CD4-positive, CD25-positive, alpha-beta regulatory T cell (primary cell): ENCODE measurements at regions not wholly inside any gene's neighbourhood (a gene's known extent, or its start where the extent isn't known, plus 50 kb on each side); places are given as distances from the start of the nearest gene placed in this dataset.

Source experiments
- ATAC-seq, 2 donors: fragments of 150-1000 bp; cut with Tn5 transposase; one replicate each; pipeline ENCODE4 v1.10.0; 2021; ENCODE audit warnings: low read depth in 2 of 2, moderate number of reproducible peaks in 2 of 2, moderate library complexity in 1 of 2
- DNase-seq, 3 donors: peaks; one replicate each; pipeline versions ENCODE4 v3.0.0 to v3.0.0-alpha.2; 2012 to 2022; ENCODE audit warnings: mixed read lengths in 1 of 3
- H3K27ac ChIP-seq: one replicate; pipeline ENCODE4 v1.7.0; 2013; ENCODE audit warnings: mild to moderate bottlenecking, low read length; ENCODE audit not compliant: insufficient read depth, poor library complexity, severe bottlenecking
- H3K27me3 ChIP-seq: one replicate; pipeline ENCODE4 v1.7.0; 2013; ENCODE audit warnings: low read length; ENCODE audit not compliant: control insufficient read depth, insufficient read depth
- H3K36me3 ChIP-seq: one replicate; pipeline ENCODE4 v1.7.0; 2013; ENCODE audit warnings: mild to moderate bottlenecking, low read length, moderate library complexity; ENCODE audit not compliant: control insufficient read depth, insufficient read depth
- H3K4me1 ChIP-seq: 2 replicates; pipeline ENCODE4 v1.7.0; 2013; ENCODE audit warnings: mild to moderate bottlenecking, low read length; ENCODE audit not compliant: insufficient read depth, control insufficient read depth, poor library complexity, severe bottlenecking
- H3K4me3 ChIP-seq: one replicate; pipeline ENCODE4 v1.7.0; 2013; ENCODE audit warnings: low read depth, mild to moderate bottlenecking, low read length, moderate library complexity
- H3K9me3 ChIP-seq, 2 experiments: 1 replicate in 1 of 2; 2 replicates in 1 of 2; pipeline ENCODE4 v1.7.0; 2013; ENCODE audit warnings: low read length in 2 of 2, mild to moderate bottlenecking in 1 of 2, moderate library complexity in 1 of 2; ENCODE audit not compliant: control insufficient read depth in 2 of 2
- H3K27ac Mint-ChIP-seq, 3 donors: one replicate each; pipeline ENCODE4 v1.8.0; 2020 to 2022; ENCODE audit warnings: mild to moderate bottlenecking in 3 of 3, mixed read lengths in 3 of 3, moderate library complexity in 2 of 3
- H3K27me3 Mint-ChIP-seq: one replicate; pipeline ENCODE4 v1.8.0; 2022; ENCODE audit warnings: mild to moderate bottlenecking, mixed read lengths
- H3K36me3 Mint-ChIP-seq: one replicate; pipeline ENCODE4 v1.8.0; 2020; ENCODE audit warnings: mixed read lengths
- H3K4me1 Mint-ChIP-seq, 4 donors: one replicate each; pipeline ENCODE4 v1.8.0; 2020 to 2022; ENCODE audit warnings: mixed read lengths in 4 of 4, mild to moderate bottlenecking in 1 of 4
- H3K4me3 Mint-ChIP-seq, 4 donors: one replicate each; pipeline ENCODE4 v1.8.0; 2020 to 2022; ENCODE audit warnings: mild to moderate bottlenecking in 4 of 4, mixed read lengths in 4 of 4, moderate library complexity in 3 of 4
- H3K9me3 Mint-ChIP-seq, 7 donors: one replicate each; pipeline ENCODE4 v1.8.0; 2020 to 2022; ENCODE audit warnings: mixed read lengths in 7 of 7, mild to moderate bottlenecking in 3 of 7, moderate library complexity in 2 of 7

DNA sequence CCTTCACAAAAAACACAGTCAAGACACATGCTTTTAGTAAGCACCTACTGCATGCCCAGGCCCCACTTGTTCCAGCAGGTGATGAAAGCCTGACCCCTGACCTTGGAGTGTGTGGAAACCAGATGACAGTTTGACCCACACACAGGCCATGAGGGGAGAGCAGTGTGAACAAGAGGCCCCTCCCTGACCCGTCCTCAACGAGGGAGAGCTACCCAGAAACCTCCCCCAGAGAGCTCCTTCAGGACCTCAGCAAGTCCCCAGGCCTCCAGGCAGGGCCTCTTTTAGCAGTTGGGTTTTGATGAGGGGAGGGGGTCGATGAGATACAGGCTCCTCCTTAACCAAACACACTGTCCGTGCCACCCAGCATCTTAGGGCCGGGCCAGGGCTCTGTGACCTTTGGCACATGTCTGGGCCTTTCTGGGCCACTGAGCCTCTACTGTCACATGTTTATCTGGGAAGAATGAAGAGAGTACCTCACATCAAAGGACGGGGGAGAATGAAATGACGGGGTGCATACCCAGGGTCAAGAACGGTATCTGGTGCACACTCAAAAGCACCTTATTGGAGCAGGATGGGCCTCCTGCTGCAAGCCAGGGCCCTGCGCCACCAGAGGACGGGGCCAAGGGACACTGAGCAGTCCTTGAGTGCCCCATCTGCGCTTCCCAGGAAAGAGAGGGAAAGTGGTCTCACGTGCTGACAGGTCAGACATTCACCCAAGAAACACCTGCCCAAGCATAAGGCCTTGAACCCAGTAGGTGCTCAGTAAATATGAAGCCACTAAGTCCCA lies 202.6 kb upstream of the ZMIZ1 start:
- no peak overlapping the region for H3K27ac ChIP-seq
- no peaks in the 10 kb centered on the region for H3K4me1 ChIP-seq
- H3K27ac Mint-ChIP-seq = no peak overlapping the region
- ATAC-seq = no peak
- no peaks in the 10 kb centered on the region for H3K4me1 Mint-ChIP-seq
- H3K4me3 Mint-ChIP-seq = no peak overlapping the region
- no peak for DNase-seq
- no peak overlapping the region for H3K4me3 ChIP-seq
- no peaks in the 10 kb centered on the region for H3K36me3 ChIP-seq
- H3K36me3 Mint-ChIP-seq = no peaks in the 10 kb centered on the region
- peaks cover 18% of the 10 kb centered on the region for H3K27me3 Mint-ChIP-seq
- no peaks in the 10 kb centered on the region for H3K9me3 Mint-ChIP-seq
- H3K27me3 ChIP-seq = no peaks in the 10 kb centered on the region
- H3K9me3 ChIP-seq = no peaks in the 10 kb centered on the region

GRCh38 chr10:78866731-78867554 lies 201.8 kb upstream of the ZMIZ1 start:
- Histone ChIP-seq H3K27me3 (no peaks in the 10 kb centered on the region), H3K4me3 (no peak overlapping the region), H3K27ac (no peak overlapping the region), H3K9me3 (no peaks in the 10 kb centered on the region), H3K36me3 (no peaks in the 10 kb centered on the region), H3K4me1 (no peaks in the 10 kb centered on the region)
- Mint-ChIP-seq H3K4me1 (no peaks in the 10 kb centered on the region), H3K27me3 (peaks cover 18% of the 10 kb centered on the region), H3K9me3 (no peaks in the 10 kb centered on the region), H3K36me3 (no peaks in the 10 kb centered on the region), H3K27ac (no peak overlapping the region), H3K4me3 (no peak overlapping the region)
- ATAC-seq (no peak), DNase-seq (no peak)

DNA sequence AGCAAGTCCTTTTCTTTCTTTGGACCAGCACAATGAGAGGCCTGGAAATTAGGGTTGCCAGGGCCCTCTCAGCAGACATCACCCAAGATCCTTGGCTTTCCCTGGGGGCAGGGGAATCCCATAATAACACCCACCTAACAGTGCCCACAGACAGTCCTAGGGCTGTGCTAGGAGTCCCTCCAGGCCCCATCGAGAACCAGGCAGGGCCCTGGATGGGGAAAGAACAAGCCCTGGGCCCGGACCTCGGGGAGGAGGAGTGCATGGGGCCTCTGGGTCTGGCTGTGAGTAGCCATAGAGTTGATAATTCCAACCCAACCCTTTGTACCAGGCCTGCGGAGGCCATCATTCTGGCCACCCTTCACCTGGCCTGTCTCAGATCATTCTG lies 201.2 kb upstream of the ZMIZ1 start:
- Mint-ChIP-seq H3K27me3 (peaks cover 23% of the 10 kb centered on the region), H3K27ac (no peak overlapping the region), H3K9me3 (peaks cover 0 to 1% (median 0%) of the 10 kb centered on the region in 7 donors), H3K4me3 (no peak overlapping the region), H3K36me3 (no peaks in the 10 kb centered on the region), H3K4me1 (no peaks in the 10 kb centered on the region)
- no peaks in the 10 kb centered on the region for H3K27me3 ChIP-seq
- no peaks in the 10 kb centered on the region for H3K36me3 ChIP-seq
- no peaks in the 10 kb centered on the region for H3K9me3 ChIP-seq
- no peak overlapping the region for H3K27ac ChIP-seq
- no peak for ATAC-seq
- no peak for DNase-seq
- H3K4me3 ChIP-seq = no peak overlapping the region
- H3K4me1 ChIP-seq = no peaks in the 10 kb centered on the region

- Histone ChIP-seq H3K27me3 (no peaks in the 10 kb centered on the region), H3K9me3 (no peaks in the 10 kb centered on the region), H3K4me1 (no peaks in the 10 kb centered on the region), H3K4me3 (no peak overlapping the region), H3K36me3 (no peaks in the 10 kb centered on the region), H3K27ac (no peak overlapping the region)
- Mint-ChIP-seq H3K27ac (no peak overlapping the region), H3K9me3 (peaks cover 0 to 1% (median 0%) of the 10 kb centered on the region in 7 donors), H3K27me3 (peaks cover 25% of the 10 kb centered on the region), H3K36me3 (no peaks in the 10 kb centered on the region), H3K4me3 (no peak overlapping the region), H3K4me1 (no peaks in the 10 kb centered on the region)
- ATAC-seq (no peak), DNase-seq (no peak)
These were observed 200.7 kb upstream of the ZMIZ1 start for GRCh38 chr10:78868048-78868447.

- no peaks in the 10 kb centered on the region for H3K4me1 ChIP-seq
- H3K9me3 ChIP-seq = no peaks in the 10 kb centered on the region
- H3K4me1 Mint-ChIP-seq = no peaks in the 10 kb centered on the region
- H3K27ac ChIP-seq = no peak overlapping the region
- no peaks in the 10 kb centered on the region for H3K36me3 Mint-ChIP-seq
- no peak overlapping the region for H3K4me3 Mint-ChIP-seq
- H3K36me3 ChIP-seq = no peaks in the 10 kb centered on the region
- ATAC-seq (no peak), DNase-seq (no peak)
- no peak overlapping the region for H3K4me3 ChIP-seq
- H3K27ac Mint-ChIP-seq = no peak overlapping the region
- H3K9me3 Mint-ChIP-seq = peaks cover 0 to 1% (median 0%) of the 10 kb centered on the region in 7 donors
- peaks cover 27% of the 10 kb centered on the region for H3K27me3 Mint-ChIP-seq
- peaks cover 2% of the 10 kb centered on the region for H3K27me3 ChIP-seq
These were observed 200.3 kb upstream of the ZMIZ1 start for GRCh38 chr10:78868456-78868855.

GRCh38 chr10:78868861-78869260 lies 199.9 kb upstream of the ZMIZ1 start:
- H3K4me1 Mint-ChIP-seq = peaks cover 0 to 1% (median 0%) of the 10 kb centered on the region in 4 donors
- no peak for ATAC-seq
- no peaks in the 10 kb centered on the region for H3K36me3 Mint-ChIP-seq
- H3K27me3 Mint-ChIP-seq = peaks cover 27% of the 10 kb centered on the region
- Histone ChIP-seq H3K4me3 (no peak overlapping the region), H3K27me3 (peaks cover 3% of the 10 kb centered on the region), H3K27ac (no peak overlapping the region), H3K4me1 (no peaks in the 10 kb centered on the region), H3K36me3 (no peaks in the 10 kb centered on the region), H3K9me3 (no peaks in the 10 kb centered on the region)
- no peak overlapping the region for H3K4me3 Mint-ChIP-seq
- peaks cover 0 to 1% (median 0%) of the 10 kb centered on the region in 7 donors for H3K9me3 Mint-ChIP-seq
- no peak overlapping the region for H3K27ac Mint-ChIP-seq
- no peak for DNase-seq

DNA sequence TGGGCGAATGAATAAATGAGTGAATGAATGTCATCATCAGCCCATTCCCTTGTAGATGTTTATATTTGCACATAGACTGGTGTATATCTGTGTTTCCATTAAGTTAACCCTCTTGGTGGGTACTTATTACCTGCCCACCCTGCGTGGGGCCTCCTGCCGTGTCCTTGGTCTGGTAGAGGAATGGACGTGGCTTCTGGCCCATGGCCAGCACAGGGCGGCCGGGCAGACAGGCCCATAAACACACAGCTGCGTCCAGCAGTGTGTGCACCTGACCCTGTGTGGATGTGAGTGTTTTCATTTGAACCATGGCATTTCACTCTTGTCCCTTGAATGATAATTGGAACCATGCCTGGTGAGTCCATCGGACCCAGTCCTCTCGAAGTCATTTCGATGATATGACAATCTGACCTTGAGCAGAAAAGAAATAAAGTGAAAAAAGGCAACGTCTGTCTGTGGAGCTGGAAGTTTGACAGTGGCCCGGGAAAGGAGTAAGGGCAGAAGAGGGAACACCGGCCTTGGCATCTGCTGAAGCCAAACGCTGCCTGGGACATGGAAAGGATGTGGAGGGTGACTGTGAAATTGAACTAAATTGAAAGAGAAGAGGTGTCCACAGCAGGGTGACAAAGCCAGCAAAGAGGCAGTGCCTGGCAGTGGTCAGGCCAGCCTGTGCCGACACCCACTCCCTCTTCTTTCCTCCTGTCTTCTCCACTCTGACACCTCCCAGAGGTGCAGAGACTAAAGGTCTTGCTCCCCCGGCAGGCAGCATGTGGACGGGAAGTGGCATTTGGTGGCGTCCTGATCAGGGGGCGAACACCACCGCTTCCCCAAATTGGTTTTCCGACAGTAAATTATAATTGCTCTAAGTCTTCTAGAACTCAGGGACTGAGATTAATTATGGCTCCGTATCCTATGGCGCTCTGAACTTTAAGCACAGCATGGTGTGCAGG lies 199.0 kb upstream of the ZMIZ1 start:
- H3K4me1 Mint-ChIP-seq = peaks cover 0 to 2% (median 0%) of the 10 kb centered on the region in 4 donors
- H3K9me3 Mint-ChIP-seq = peaks cover 0 to 1% (median 0%) of the 10 kb centered on the region in 7 donors
- no peak for ATAC-seq
- H3K27me3 Mint-ChIP-seq = peaks cover 27% of the 10 kb centered on the region
- H3K36me3 ChIP-seq = no peaks in the 10 kb centered on the region
- no peaks in the 10 kb centered on the region for H3K4me1 ChIP-seq
- no peaks in the 10 kb centered on the region for H3K36me3 Mint-ChIP-seq
- no peak overlapping the region for H3K27ac ChIP-seq
- no peak overlapping the region for H3K4me3 Mint-ChIP-seq
- no peak overlapping the region for H3K27ac Mint-ChIP-seq
- H3K4me3 ChIP-seq = no peak overlapping the region
- H3K9me3 ChIP-seq = no peaks in the 10 kb centered on the region
- DNase-seq = no peak
- peaks cover 3% of the 10 kb centered on the region for H3K27me3 ChIP-seq
